ENCODE measurements at regions not wholly inside any gene's neighbourhood (a gene's known extent, or its start where the extent isn't known, plus 50 kb on each side); places are given as distances from the start of the nearest gene placed in this dataset.

DNA sequence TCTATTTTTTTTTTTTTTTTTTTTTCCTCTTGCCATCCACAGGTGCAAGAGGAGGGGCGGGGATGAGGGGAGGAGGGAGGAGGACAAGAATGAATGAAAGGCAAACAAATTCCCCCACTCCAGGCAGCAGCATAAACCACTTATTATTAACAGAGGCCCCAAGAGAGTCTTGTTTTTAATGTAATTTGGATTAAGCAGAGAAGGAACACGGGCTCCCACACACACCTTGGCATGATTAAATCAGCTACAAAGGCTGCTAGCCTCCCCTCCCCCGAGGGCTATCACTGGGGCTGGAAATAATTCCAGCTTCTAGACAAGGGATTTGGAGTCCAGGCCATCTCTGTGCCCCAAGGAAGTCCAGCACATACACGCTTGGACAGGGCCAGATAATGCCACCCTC lies 93.4 kb upstream of the DRD2 start:
- no peaks in the 10 kb centered on the region for H3K9me3 Mint-ChIP-seq
- no peak for ATAC-seq
- no peak for DNase-seq (ENCODE audit: low spot score in 2 of 2)
- H3K36me3 Mint-ChIP-seq = no peaks in the 10 kb centered on the region
- H3K27ac Mint-ChIP-seq = no peak overlapping the region

DNA sequence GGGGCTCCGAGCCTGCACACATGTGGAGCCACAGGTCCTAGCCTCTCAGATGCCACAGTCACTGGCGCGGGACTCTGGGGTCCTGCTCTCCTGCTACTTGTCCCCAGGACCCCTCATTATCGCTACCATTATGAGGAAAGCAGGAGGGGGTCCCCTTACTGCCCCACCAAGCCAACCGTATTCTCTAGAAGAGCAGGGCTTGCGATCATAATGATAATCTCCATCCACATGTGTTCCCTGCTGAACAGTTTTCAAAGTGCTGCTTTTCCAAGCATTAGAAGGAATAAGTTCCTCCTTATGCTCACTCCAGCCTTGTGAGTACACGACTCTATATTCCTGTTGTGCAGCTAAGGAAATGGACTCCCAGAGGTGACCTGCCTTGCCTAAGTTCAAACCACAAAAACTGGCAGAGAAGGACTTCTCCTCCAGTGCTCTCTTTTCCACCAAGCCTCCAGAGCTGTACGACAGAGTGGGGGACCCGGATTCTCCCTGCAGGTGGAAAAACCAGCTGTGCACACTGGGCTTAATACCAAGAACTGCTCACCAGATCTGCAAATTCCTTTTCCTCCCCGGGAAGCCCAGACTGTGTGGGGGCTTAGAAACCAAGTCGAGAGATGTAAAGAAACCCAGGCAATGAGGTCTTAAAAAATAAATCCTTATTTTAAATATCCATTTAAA lies 92.8 kb upstream of the DRD2 start:
- DNase-seq (ENCODE audit: low spot score in 2 of 2) (no peak), ATAC-seq (no peak)
- H3K9me3 Mint-ChIP-seq = no peaks in the 10 kb centered on the region
- no peaks in the 10 kb centered on the region for H3K36me3 Mint-ChIP-seq
- no peak overlapping the region for H3K27ac Mint-ChIP-seq

DNA sequence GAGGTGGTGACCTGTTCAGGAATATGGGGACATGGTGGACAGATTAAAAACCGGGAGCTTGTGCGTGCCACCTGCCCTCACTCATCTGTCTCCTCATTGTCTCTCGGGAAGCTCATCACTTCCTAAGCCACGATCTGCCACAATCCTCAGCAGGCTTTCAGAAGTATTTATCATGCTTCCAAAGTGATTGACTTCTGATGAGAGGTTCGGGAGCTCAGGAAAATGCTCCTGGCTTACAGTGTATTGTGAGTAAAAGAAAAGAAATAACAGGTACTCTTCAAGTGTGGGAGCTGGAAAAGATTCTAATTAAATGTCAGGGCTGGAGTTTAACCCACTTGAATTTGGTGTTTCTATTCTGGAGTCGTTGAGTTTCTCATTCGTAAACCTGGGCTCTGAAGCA lies 91.9 kb upstream of the DRD2 start:
- no peak overlapping the region for H3K27ac Mint-ChIP-seq
- no peaks in the 10 kb centered on the region for H3K36me3 Mint-ChIP-seq
- no peaks in the 10 kb centered on the region for H3K9me3 Mint-ChIP-seq
- DNase-seq (ENCODE audit: low spot score in 2 of 2) (no peak), ATAC-seq (no peak)

DNA sequence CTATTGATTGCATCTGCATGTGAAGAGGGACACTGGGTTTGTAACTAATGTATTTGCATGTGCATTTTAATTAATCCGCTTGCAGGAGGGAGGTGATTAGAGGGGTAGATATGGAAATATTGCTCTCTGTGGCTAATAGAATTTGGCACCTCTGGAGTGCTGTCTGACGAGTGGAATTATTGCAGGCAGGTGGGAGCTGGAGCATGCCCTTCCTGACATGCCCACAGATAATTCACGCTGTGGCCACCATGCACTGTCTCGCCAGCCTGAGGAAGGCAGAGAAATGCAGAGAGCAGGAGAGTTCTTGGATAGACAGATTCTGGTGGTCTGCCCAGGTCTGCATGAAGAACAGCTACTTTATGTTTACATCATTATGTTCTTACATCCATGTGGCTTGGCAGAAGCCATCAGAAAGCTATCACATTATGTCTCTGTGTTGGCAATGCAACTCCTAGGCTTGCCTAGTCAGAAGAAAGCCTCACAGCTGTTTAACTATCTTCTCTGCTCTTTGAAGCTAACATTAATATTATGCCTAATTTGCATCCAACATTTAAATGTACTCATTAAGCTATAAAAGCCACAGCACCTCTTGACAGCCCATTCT lies 89.4 kb upstream of the DRD2 start:
- DNase-seq (ENCODE audit: low spot score in 2 of 2) (no peak), ATAC-seq (no peak)
- H3K9me3 Mint-ChIP-seq = no peaks in the 10 kb centered on the region
- H3K36me3 Mint-ChIP-seq = no peaks in the 10 kb centered on the region
- H3K27ac Mint-ChIP-seq = no peak overlapping the region

DNA sequence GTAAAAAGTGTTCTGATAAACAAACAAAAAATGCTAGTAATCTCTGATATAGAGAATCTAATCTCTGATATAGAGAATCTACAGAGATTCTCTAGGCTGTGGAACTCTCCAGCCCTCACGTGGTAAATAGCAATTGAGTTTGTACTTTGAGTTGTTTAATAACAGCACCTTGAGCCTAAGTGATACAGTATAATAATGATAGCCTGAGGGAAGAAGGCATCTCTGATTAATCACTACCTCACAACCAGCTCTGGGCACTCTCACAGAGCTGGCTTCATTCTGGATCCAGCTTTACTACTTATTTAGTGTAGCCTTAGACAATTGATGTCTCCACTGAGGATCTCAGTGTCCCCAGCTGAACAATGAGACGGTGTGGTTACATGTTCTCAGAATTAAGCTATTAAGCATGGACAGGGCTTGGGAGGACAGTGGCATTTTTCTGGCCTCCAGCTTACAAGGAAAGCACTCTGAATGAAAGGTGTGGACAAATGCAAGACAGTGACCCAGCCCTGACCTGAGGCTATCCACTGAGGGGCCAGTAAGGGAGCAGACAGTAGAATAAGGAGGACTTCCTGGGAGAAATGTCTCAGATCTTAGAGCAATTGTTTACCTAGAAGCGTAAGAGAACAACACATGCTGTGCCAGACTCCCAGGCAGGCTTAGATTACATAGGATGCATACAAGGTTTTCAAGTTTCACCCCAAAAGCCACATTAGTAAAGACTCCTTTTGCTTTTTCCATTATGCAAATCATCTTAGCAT lies 88.7 kb upstream of the DRD2 start:
- Mint-ChIP-seq H3K9me3 (no peaks in the 10 kb centered on the region), H3K27ac (peak overlapping the region in 1 of 2 donors; percentile 5), H3K36me3 (no peaks in the 10 kb centered on the region)
- no peak for ATAC-seq
- DNase-seq (ENCODE audit: low spot score in 2 of 2) = no peak

DNA sequence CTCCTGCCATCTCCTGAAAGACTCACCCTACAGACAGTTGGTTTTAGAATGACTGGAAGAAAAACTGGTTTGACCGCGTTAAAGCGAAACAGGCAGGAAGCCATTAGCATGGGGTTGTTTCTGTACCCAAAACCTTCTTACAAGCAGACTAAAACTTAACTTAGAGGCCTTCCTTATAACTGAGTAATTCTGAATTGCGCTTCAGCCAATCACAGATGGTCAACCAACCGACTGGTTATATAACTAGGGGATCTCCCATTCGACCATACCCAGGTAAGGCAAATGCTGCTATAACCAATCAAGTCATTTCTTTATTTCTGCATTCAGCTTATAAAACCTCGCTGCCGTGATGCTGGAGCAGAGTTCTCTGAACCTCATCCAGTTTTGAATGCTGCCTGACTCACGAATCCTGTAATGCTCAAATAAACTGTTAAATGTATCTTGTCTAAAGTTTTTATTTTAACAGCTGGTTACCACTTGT lies 87.8 kb upstream of the DRD2 start:
- ATAC-seq (peak; percentile 31 to 81), DNase-seq (ENCODE audit: low spot score in 2 of 2) (no peak)
- no peaks in the 10 kb centered on the region for H3K9me3 Mint-ChIP-seq
- H3K36me3 Mint-ChIP-seq = no peaks in the 10 kb centered on the region
- no peak overlapping the region for H3K27ac Mint-ChIP-seq

DNA sequence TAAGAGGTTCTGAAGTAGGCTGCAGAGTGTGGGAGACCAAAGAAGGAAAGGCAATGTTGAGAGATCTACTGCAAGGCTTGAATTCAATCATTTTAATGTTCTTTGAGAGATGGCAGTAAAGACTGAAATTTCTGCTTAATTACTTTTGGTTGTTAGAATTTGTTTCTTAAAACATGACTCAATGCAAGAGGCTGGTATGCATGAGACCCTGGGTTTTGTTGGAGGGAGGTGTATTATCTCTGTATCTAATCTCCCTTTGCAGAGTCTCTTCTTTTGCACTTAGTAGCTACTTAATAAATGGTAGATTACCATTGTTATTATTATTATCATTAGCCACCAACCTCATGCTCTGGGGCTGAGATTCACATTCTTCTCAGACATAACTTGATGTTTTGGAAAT lies 87.4 kb upstream of the DRD2 start:
- DNase-seq (ENCODE audit: low spot score in 2 of 2) = no peak
- H3K27ac Mint-ChIP-seq = no peak overlapping the region
- no peaks in the 10 kb centered on the region for H3K9me3 Mint-ChIP-seq
- H3K36me3 Mint-ChIP-seq = no peaks in the 10 kb centered on the region
- ATAC-seq = peak in 1 of 2 donors; percentile 50

DNA sequence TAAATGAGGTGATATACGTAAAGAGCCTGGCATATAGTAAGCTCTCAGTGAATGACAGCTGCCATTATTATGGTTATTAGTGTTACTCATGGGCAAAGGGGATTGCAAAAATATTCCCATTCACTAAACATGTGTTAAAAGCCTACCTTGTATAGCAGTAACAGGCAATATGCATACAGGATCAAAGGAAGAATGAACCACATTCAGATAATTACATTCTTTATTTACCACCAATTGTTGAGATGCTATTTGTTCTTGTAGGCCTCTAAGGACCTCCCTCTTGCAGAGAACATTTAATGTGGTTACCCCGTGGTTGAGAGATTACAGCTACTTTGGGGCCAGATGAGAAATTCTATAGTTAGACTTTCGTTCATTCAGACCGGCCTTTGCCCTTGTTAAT lies 82.7 kb upstream of the DRD2 start:
- no peak for ATAC-seq
- Mint-ChIP-seq H3K27ac (no peak overlapping the region), H3K36me3 (no peaks in the 10 kb centered on the region), H3K9me3 (no peaks in the 10 kb centered on the region)
- DNase-seq (ENCODE audit: low spot score in 2 of 2) = no peak

DNA sequence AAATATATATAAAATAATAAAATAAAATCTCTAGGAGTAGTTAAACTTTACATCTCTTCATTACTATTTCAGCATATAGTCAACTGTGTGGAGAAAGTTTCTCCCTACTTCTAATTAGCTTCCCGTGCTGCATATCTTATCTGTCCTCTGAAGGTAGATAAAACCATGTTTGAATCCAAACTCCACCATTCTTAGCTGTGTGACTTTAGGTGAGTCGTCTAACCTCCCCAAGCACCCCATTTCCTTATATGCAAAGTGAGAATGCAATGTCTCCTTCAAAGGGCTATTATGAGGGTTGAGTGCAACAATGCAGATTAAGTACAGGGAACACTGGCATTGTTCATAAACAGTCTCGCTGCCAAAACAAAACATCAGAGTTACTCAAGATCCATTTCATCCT lies 80.8 kb upstream of the DRD2 start:
- Mint-ChIP-seq H3K9me3 (no peaks in the 10 kb centered on the region), H3K27ac (no peak overlapping the region), H3K36me3 (no peaks in the 10 kb centered on the region)
- ATAC-seq = no peak
- DNase-seq (ENCODE audit: low spot score in 2 of 2) = no peak

DNA sequence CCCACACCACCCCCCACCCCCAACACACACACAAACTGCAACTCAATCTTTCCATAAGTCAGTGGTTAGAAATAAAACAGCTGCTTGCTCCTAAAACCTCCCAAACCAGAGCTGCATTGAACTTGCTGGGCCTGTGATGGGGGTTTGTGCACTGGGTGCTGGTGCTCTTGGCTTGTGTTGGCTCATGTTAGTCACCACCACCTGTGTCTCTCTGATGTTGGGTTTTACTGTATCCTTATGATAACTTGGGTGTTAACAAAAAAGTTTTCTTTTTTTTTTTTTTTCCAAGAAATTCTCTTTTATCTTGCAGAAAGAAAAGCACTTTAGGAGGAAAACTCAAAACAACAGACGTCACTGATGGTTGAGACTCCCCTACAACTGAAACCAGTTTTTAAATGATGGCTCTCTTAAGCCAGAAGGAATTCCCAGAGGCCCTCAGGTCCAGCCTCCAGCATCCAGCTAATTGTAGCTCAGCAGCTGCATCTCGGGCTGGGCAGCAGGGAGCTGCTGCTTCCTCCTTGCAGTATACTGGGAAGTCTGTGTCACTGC lies 79.9 kb upstream of the DRD2 start:
- no peaks in the 10 kb centered on the region for H3K36me3 Mint-ChIP-seq
- ATAC-seq = peak in 1 of 2 donors; percentile 89
- no peaks in the 10 kb centered on the region for H3K9me3 Mint-ChIP-seq
- no peak for DNase-seq (ENCODE audit: low spot score in 2 of 2)
- no peak overlapping the region for H3K27ac Mint-ChIP-seq

DNA sequence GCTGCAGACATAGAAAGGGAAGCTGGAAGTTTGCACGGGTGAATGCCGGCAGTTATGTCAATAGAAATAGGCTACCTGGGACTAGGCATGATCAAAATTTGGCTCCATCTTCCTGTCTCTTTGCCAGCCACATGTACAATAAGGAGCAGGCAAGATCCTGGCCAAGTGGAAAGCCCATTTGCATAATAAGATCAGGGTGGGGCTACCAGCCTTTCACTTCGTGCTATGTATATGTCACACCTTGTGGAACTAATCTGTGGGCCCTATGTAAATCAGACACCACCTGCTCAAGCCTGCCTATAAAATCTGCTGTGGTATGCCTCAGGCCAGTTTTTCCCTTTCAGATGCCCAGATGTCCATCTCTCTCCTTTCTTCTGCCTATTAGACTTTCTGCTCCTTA lies 79.3 kb upstream of the DRD2 start:
- Mint-ChIP-seq H3K27ac (no peak overlapping the region), H3K9me3 (no peaks in the 10 kb centered on the region), H3K36me3 (no peaks in the 10 kb centered on the region)
- no peak for DNase-seq (ENCODE audit: low spot score in 2 of 2)
- peak in 1 of 2 donors; percentile 16 for ATAC-seq

DNA sequence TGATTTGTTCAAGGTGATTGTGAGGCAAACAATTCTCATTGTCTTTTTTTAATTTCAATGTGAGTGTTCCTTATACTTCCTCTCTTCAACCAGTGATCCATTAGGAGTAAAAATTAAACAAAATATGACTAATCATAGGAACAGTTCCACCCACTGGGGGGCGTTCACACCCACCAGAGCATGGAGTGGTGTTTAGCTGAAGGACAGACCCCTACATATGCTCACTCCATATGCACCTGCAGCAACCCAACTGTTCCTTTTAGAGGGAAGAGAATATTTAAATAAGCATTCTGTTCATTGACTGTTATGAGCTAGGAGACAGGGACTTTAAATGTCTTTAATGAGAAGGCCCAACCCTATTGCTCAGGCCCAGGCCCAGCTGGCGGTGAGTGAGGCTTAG lies 78.7 kb upstream of the DRD2 start:
- no peak overlapping the region for H3K27ac Mint-ChIP-seq
- ATAC-seq (no peak), DNase-seq (ENCODE audit: low spot score in 2 of 2) (no peak)
- H3K9me3 Mint-ChIP-seq = no peaks in the 10 kb centered on the region
- H3K36me3 Mint-ChIP-seq = no peaks in the 10 kb centered on the region

DNA sequence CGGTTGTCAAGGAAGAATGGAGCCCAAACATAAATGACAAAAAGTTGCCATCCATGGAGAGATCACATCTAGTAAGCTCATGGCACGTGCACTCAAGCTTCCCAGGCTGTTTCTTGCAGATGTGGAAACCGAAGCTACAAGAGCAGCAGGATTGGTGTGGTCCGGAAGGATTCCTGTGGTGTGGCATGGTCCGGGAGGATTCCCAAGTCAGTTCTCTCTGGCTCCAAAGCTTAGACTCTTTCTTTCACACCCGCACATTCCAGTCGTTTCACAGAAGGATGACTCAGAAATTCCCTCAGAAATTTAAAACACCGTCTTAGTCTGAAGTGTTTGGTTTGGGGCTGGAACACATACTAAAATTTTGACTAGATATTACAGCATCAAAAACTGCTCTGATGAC lies 78.0 kb upstream of the DRD2 start:
- no peak for ATAC-seq

DNA sequence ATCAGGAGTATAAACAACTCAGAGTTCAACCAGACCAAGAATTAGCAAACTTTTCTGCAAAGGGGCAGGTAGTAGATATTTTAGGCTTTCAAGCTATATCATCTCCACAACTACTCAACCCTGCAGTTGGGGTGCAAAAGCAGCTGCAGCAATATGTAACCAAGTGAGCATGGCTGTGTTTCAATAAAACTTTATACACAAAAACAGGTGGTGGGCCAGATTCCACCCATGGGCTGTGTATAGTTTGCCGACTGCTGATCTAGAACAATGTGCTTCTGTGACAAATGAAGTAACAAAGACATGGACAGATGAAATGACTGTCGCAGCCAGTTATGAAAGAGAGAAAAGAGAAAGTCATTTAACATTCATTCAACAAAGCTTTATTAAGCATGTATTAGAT lies 77.1 kb upstream of the DRD2 start:
- H3K9me3 Mint-ChIP-seq = no peaks in the 10 kb centered on the region
- ATAC-seq = no peak

More for the DNA sequence above, 78.0 kb upstream of the DRD2 start:
- Mint-ChIP-seq H3K36me3 (no peaks in the 10 kb centered on the region), H3K9me3 (no peaks in the 10 kb centered on the region), H3K27ac (no peak overlapping the region)
- no peak for DNase-seq (ENCODE audit: low spot score in 2 of 2)

DNA sequence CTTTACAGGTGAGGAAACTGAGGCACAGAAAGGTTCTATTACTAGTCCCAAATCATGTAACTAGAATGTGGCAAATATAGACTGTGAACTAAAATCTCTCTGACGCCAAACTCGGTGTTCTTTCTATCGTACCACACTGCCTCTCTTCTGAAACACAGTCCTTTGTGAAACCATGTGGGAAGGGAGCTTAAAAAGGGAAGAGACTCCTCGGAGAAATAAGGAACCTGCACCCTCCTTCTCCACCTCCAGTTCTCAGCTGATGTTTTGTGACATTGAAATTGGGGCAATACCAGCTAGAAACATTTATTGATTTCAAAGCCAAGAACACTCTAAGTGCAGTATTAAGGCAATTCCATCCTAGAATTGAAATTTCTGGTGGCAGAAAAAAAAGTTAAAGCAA lies 76.4 kb upstream of the DRD2 start:
- no peak for ATAC-seq
- Mint-ChIP-seq H3K9me3 (no peaks in the 10 kb centered on the region), H3K27ac (no peak overlapping the region), H3K36me3 (no peaks in the 10 kb centered on the region)
- DNase-seq (ENCODE audit: low spot score in 2 of 2) = no peak

More for the DNA sequence above, 77.1 kb upstream of the DRD2 start:
- Mint-ChIP-seq H3K27ac (no peak overlapping the region), H3K36me3 (no peaks in the 10 kb centered on the region)
- no peak for DNase-seq (ENCODE audit: low spot score in 2 of 2)

DNA sequence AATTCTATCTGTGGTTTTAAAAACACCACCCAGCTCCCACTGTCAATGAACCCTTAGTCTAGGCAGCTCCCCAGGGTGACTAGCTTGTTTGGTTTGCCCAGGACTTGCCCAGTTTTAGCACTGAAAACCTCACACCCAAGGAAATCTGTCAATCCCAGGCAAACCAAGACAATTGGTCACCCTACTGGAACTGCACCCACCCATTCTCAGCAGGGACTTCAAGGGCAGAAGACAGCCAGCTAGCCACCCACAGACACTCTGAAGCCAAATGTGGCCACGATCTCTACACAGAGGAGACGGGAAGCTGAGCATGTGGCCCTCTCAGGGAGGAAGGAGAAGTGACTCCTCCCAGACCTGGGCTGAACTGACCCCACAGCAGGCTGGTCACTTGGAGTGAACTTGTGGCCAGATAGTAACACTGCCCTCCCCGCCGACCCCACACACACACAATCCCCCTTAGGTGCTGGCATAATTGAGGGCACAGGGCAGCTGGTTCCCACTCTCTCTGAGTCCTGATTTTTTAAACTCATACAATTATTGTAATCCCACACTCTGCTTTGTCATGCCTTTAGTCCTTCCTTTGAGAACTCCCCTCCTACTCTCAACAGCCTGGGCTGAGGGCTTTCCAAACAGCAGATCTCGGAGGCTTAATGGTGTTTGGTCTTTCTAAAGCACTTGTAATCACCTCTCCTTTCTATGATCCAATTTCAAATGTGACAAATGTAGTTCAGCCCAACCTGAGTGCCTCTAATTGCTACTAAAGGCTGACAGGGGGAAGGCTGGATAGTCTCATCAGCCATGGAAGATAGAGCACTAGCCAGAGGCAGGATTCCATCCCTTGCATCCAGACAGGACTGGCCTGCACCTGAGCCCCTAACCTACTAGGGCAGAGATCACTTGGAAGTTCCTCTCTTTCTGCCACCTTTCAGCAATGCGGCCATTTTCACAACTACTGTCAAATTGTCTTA lies 74.7 kb upstream of the DRD2 start:
- Mint-ChIP-seq H3K9me3 (no peaks in the 10 kb centered on the region), H3K27ac (no peak overlapping the region), H3K36me3 (no peaks in the 10 kb centered on the region)
- ATAC-seq (no peak), DNase-seq (ENCODE audit: low spot score in 2 of 2) (no peak)
